A549 (cell line): ENCODE measurements at regions not wholly inside any gene's neighbourhood (a gene's known extent, or its start where the extent isn't known, plus 50 kb on each side); places are given as distances from the start of the nearest gene placed in this dataset.

Source experiments
- ATAC-seq, 2 experiments: fragments of 200-7000 bp in 1 of 2; fragments of >200 bp in 1 of 2; cut with Nextera tagmentation in 1 of 2; cut with Tn5 transposase in 1 of 2; 3 replicates each; pipeline versions ENCODE4 v1.8.0 to v1.9.1; 2018 to 2020; ENCODE audit warnings: mild to moderate bottlenecking in 1 of 2, moderate library complexity in 1 of 2
- CTCF ChIA-PET: fragments of 300-600 bp; sonication (Branson Sonifier 250); formaldehyde crosslinking; extraction: SDS; loops from one replicate; lab custom pipeline; 2021; ENCODE audit warnings: antibody characterized with exemption, inconsistent platforms; lab: Yijun Ruan, JAX
- POLR2A ChIA-PET: fragments of 350-600 bp; formaldehyde crosslinking; extraction: SDS; loops from one replicate; lab custom pipeline; 2021; ENCODE audit warnings: antibody characterized with exemption, inconsistent platforms; lab: Yijun Ruan, JAX
- DNase-seq, 2 experiments: peaks; one replicate each; pipeline versions ENCODE4 v3.0.0 to v3.0.0-alpha.2; 2011 to 2016; ENCODE audit warnings: low read depth in 1 of 2, low spot score in 1 of 2
- FAIRE-seq: peaks from 2 replicates; lab custom pipeline; 2011; peaks lifted over from hg19 to GRCh38; lab: Jason Lieb, UNC
- H3K27ac ChIP-seq, 2 experiments: fragments of >200 bp; sonication (Bioruptor Twin); formaldehyde crosslinking; 3 replicates each; pipeline ENCODE4 v1.5.1; 2016 to 2017
- H3K4me1 ChIP-seq: fragments of >200 bp; sonication (Bioruptor Twin); formaldehyde crosslinking; 3 replicates; pipeline ENCODE4 v1.6.1; 2016
- H3K4me2 ChIP-seq: fragments of >200 bp; sonication (Bioruptor Twin); formaldehyde crosslinking; 3 replicates; pipeline ENCODE4 v1.6.1; 2016
- H3K4me3 ChIP-seq: fragments of >200 bp; sonication (Bioruptor Twin); formaldehyde crosslinking; 3 replicates; pipeline ENCODE4 v1.5.1; 2016
- H3K9me3 ChIP-seq: fragments of >200 bp; sonication (Bioruptor Twin); formaldehyde crosslinking; 3 replicates; pipeline ENCODE4 v1.6.1; 2016
- BHLHE40 ChIP-seq: IDR thresholded peaks from 2 replicates; pipeline ENCODE4 v1.6.1; 2012; ENCODE audit warnings: low read depth, low read length, inconsistent platforms
- CBX8 ChIP-seq: fragments of 200-600 bp; sonication (generic); IDR thresholded peaks from 2 replicates; pipeline ENCODE4 v1.6.1; 2016
- CHD2 ChIP-seq: fragments of 150-350 bp; IDR thresholded peaks from 2 replicates; pipeline ENCODE4 v1.6.1; 2014; ENCODE audit warnings: low read length; ENCODE audit not compliant: partially characterized antibody
- ESRRA ChIP-seq: fragments of 150-350 bp; IDR thresholded peaks from 2 replicates; pipeline ENCODE4 v1.6.1; 2014; ENCODE audit warnings: mild to moderate bottlenecking, low read length, borderline replicate concordance
- HES2 ChIP-seq: fragments of >200 bp; sonication (Bioruptor Twin); formaldehyde crosslinking; IDR thresholded peaks from 2 replicates; pipeline ENCODE4 v1.6.1; 2016
- HEYL ChIP-seq: fragments of 250-450 bp; sonication (Bioruptor Pico); IDR thresholded peaks from 2 replicates; pipeline ENCODE4 v1.8.0; 2021; ENCODE audit warnings: mild to moderate bottlenecking, moderate library complexity
- HOXA7 ChIP-seq: fragments of 250-450 bp; sonication (Bioruptor Pico); IDR thresholded peaks from 2 replicates; pipeline ENCODE4 v1.5.0; 2020; ENCODE audit warnings: mild to moderate bottlenecking, moderate library complexity
- HOXB5 ChIP-seq: fragments of 250-450 bp; sonication (Bioruptor Pico); IDR thresholded peaks from 2 replicates; pipeline ENCODE4 v1.5.0; 2020; ENCODE audit warnings: mild to moderate bottlenecking, moderate library complexity
- JUNB ChIP-seq: fragments of >200 bp; sonication (Bioruptor Twin); formaldehyde crosslinking; IDR thresholded peaks from 2 replicates; pipeline ENCODE4 v1.6.1; 2016
- KDM1A ChIP-seq: fragments of 200-600 bp; sonication (generic); IDR thresholded peaks from 2 replicates; pipeline ENCODE4 v1.6.1; 2016; ENCODE audit warnings: low read depth, mild to moderate bottlenecking
- KDM5A ChIP-seq: fragments of 200-600 bp; sonication (generic); IDR thresholded peaks from 2 replicates; pipeline ENCODE4 v1.6.1; 2016; ENCODE audit warnings: antibody characterized with exemption, mild to moderate bottlenecking
- MAFK ChIP-seq: fragments of 450-650 bp; IDR thresholded peaks from 2 replicates; pipeline ENCODE4 v1.6.1; 2014; ENCODE audit not compliant: partially characterized antibody
- MAZ ChIP-seq: fragments of 150-350 bp; IDR thresholded peaks from 2 replicates; pipeline ENCODE4 v1.6.1; 2014; ENCODE audit warnings: antibody characterized with exemption, low read depth, low read length, borderline replicate concordance
- MYC ChIP-seq: IDR thresholded peaks from 2 replicates; pipeline ENCODE4 v1.6.1; 2012; ENCODE audit warnings: mild to moderate bottlenecking, inconsistent platforms, low read length, improper control_type of control experiment, borderline replicate concordance
- NFE2L2 ChIP-seq: fragments of 150-350 bp; conservative IDR thresholded peaks from 2 replicates; pipeline ENCODE4 v1.6.1; 2014; ENCODE audit warnings: low read length
- NPAS2 ChIP-seq: fragments of 250-450 bp; sonication (Bioruptor Pico); IDR thresholded peaks from 2 replicates; pipeline ENCODE4 v1.8.0; 2022; ENCODE audit warnings: mild to moderate bottlenecking, moderate library complexity, borderline replicate concordance
- POLR2A ChIP-seq: IDR thresholded peaks from 2 replicates; pipeline ENCODE4 v1.6.1; 2012; ENCODE audit warnings: mild to moderate bottlenecking, low read length
- RARB ChIP-seq: fragments of 250-450 bp; sonication (Bioruptor Pico); IDR thresholded peaks from 2 replicates; pipeline ENCODE4 v1.8.0; 2021; ENCODE audit warnings: mild to moderate bottlenecking, moderate library complexity
- RNF2 ChIP-seq: fragments of 200-600 bp; sonication (generic); IDR thresholded peaks from 2 replicates; pipeline ENCODE4 v1.6.1; 2016; ENCODE audit warnings: low read depth, mild to moderate bottlenecking, antibody characterized with exemption, moderate library complexity, borderline replicate concordance
- ZC3H11A ChIP-seq: fragments of 450-650 bp; IDR thresholded peaks from 2 replicates; pipeline ENCODE4 v1.6.1; 2014; ENCODE audit warnings: antibody characterized with exemption, mild to moderate bottlenecking
- ZSCAN20 ChIP-seq: fragments of 250-450 bp; sonication (Bioruptor Pico); IDR thresholded peaks from 2 replicates; pipeline ENCODE4 v1.8.0; 2022; ENCODE audit warnings: mild to moderate bottlenecking, moderate library complexity
- WGBS: methylation state at CpG from one replicate; pipeline ENCODE4 v1.1.6; 2017; ENCODE audit errors: missing lambda C conversion rate; 5-methylcytosine and 5-hydroxymethylcytosine counted together
- TF ChIP-seq, protein P1 (sequence below): fragments of >200 bp; sonication (Bioruptor Twin); formaldehyde crosslinking; IDR thresholded peaks from 3 replicates; pipeline ENCODE4 v1.5.1; 2016
- TF ChIP-seq, protein P2 (sequence below): fragments of 250-450 bp; sonication (Bioruptor Pico); IDR thresholded peaks from 2 replicates; pipeline ENCODE4 v1.5.0; 2021; ENCODE audit warnings: mild to moderate bottlenecking, moderate library complexity, borderline replicate concordance

- POLR2A ChIA-PET, result no interaction called here
- no peak for ATAC-seq
Observed at GRCh38 chr13:105031306-105031705, 1504.2 kb downstream of the EFNB2 start.

DNA sequence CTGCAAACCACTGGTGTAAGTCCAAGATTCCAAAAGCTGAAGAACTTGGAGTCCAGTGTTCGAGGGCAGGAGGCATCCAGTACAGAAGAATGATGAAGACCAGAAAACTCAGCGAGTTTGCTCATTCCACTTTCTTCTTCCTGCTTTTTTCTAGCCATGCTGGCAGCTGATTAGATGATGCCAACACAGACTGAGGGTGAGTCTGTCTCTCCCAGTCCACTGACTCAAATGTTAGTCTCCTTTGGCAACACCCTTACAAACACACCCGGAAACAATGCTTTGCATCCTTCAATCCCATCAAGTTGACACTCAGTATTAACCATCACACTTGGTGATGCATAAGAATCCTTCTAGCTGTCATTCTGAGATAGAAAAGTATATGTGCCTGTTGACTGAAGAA is 1504.6 kb downstream of the EFNB2 start:
- no peak for DNase-seq
- CTCF ChIA-PET, result interaction anchor here (0.6 kb wide), 1 partner anchor 1168 kb away, joined by 3 read pairs; no protein-coding TSS in a partner anchor
- no peaks in the 10 kb centered on the region for H3K9me3 ChIP-seq
- H3K4me2 ChIP-seq, result no peak overlapping the region
- H3K4me1 ChIP-seq, result no peaks in the 10 kb centered on the region
- no peak overlapping the region for H3K4me3 ChIP-seq
- TF ChIP-seq HOXA7 (CRISPR knock-in tag), result no peak
- no peak for TF ChIP-seq POLR2A
- TF ChIP-seq NPAS2 (CRISPR knock-in tag), result no peak
- TF ChIP-seq HEYL (CRISPR knock-in tag), result no peak
- TF ChIP-seq ZSCAN20 (CRISPR knock-in tag), result no peak
- TF ChIP-seq JUNB, result no peak
- no peak for TF ChIP-seq RNF2
- TF ChIP-seq KDM1A, result no peak
- no peak for TF ChIP-seq MYC
- no peak for TF ChIP-seq NFE2L2
- FAIRE-seq, result no peak
- 11% methylated on average over 3 of the region's 3 CpGs for WGBS
- H3K27ac ChIP-seq, result no peak overlapping the region
- no peak for ATAC-seq
- POLR2A ChIA-PET, result no interaction called here

More at GRCh38 chr13:105031306-105031705, 1504.2 kb downstream of the EFNB2 start:
- Histone ChIP-seq H3K4me3 (no peak overlapping the region), H3K4me2 (no peak overlapping the region), H3K4me1 (no peaks in the 10 kb centered on the region), H3K27ac (no peak overlapping the region), H3K9me3 (no peaks in the 10 kb centered on the region)
- CTCF ChIA-PET, result interaction anchor here (0.6 kb wide), 1 partner anchor 1168 kb away, joined by 3 read pairs; no protein-coding TSS in a partner anchor
- 7% methylated on average over 5 of the region's 5 CpGs for WGBS
- TF ChIP-seq ESRRA, result no peak
- no peak for TF ChIP-seq RARB (CRISPR knock-in tag)
- TF ChIP-seq ZC3H11A, result no peak
- no peak for TF ChIP-seq RNF2
- TF ChIP-seq, protein P1, sequence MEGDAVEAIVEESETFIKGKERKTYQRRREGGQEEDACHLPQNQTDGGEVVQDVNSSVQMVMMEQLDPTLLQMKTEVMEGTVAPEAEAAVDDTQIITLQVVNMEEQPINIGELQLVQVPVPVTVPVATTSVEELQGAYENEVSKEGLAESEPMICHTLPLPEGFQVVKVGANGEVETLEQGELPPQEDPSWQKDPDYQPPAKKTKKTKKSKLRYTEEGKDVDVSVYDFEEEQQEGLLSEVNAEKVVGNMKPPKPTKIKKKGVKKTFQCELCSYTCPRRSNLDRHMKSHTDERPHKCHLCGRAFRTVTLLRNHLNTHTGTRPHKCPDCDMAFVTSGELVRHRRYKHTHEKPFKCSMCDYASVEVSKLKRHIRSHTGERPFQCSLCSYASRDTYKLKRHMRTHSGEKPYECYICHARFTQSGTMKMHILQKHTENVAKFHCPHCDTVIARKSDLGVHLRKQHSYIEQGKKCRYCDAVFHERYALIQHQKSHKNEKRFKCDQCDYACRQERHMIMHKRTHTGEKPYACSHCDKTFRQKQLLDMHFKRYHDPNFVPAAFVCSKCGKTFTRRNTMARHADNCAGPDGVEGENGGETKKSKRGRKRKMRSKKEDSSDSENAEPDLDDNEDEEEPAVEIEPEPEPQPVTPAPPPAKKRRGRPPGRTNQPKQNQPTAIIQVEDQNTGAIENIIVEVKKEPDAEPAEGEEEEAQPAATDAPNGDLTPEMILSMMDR, result no peak
- no peak for TF ChIP-seq CHD2
- no peak for TF ChIP-seq HOXB5 (CRISPR knock-in tag)
- TF ChIP-seq CBX8, result no peak
- no peak for TF ChIP-seq BHLHE40
- TF ChIP-seq, protein P2, sequence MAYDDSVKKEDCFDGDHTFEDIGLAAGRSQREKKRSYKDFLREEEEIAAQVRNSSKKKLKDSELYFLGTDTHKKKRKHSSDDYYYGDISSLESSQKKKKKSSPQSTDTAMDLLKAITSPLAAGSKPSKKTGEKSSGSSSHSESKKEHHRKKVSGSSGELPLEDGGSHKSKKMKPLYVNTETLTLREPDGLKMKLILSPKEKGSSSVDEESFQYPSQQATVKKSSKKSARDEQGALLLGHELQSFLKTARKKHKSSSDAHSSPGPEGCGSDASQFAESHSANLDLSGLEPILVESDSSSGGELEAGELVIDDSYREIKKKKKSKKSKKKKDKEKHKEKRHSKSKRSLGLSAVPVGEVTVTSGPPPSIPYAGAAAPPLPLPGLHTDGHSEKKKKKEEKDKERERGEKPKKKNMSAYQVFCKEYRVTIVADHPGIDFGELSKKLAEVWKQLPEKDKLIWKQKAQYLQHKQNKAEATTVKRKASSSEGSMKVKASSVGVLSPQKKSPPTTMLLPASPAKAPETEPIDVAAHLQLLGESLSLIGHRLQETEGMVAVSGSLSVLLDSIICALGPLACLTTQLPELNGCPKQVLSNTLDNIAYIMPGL (CRISPR knock-in tag), result no peak
- no peak for TF ChIP-seq NFE2L2
- no peak for TF ChIP-seq HES2
- no peak for TF ChIP-seq KDM5A
- FAIRE-seq (no peak), DNase-seq (no peak)

DNA sequence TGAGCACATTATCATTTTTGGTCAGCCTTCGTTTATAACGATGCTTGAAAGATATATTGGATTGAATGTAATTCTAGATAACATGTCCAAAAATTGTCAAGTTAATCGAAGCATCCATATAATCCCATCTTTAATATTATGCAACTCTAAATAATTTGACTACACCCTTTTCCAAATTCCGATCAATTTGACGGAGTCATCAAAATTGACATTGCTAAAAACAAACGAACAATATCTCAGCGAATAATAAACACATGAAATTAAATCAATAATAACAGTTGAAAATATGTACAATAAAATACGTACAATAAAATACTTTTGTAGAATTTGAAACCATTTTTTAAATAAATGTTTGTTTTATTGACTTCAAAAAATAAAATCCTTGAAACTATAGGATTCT is 1516.4 kb downstream of the EFNB2 start:
- ATAC-seq (no peak), DNase-seq (no peak), FAIRE-seq (no peak)
- 58% methylated on average over 8 of the region's 8 CpGs for WGBS
- H3K9me3 ChIP-seq, result no peaks in the 10 kb centered on the region
- no peak overlapping the region for H3K4me3 ChIP-seq
- POLR2A ChIA-PET, result no interaction called here
- no peak overlapping the region for H3K27ac ChIP-seq
- no peak overlapping the region for H3K4me2 ChIP-seq
- H3K4me1 ChIP-seq, result no peaks in the 10 kb centered on the region
- CTCF ChIA-PET, result no interaction called here
- TF ChIP-seq MAFK (peak; percentile 7), MAZ (no peak)
